ENCODE measurements at regions not wholly inside any gene's neighbourhood (a gene's known extent, or its start where the extent isn't known, plus 50 kb on each side); places are given as distances from the start of the nearest gene placed in this dataset.

GRCh38 chr18:60865801-60866200, 467.4 kb upstream of the CDH20 start:
- TF ChIP-seq CTCF (conservative IDR thresholded peaks at IDR 0.05; ENCODE audit: low read length): no peak
- H3K4me3 ChIP-seq (ENCODE audit: low read length): no peak overlapping the region
- no peak for DNase-seq (ENCODE audit: low read depth)

GRCh38 chr18:60870261-60871153, 462.7 kb upstream of the CDH20 start:
- no peak for TF ChIP-seq CTCF (conservative IDR thresholded peaks at IDR 0.05; ENCODE audit: low read length)
- no peak for DNase-seq (ENCODE audit: low read depth)

GRCh38 chr18:60872434-60872833, 460.8 kb upstream of the CDH20 start:
- no peak for TF ChIP-seq CTCF (conservative IDR thresholded peaks at IDR 0.05; ENCODE audit: low read length)
- DNase-seq (ENCODE audit: low read depth): no peak
- H3K4me3 ChIP-seq (ENCODE audit: low read length): no peak overlapping the region

More at GRCh38 chr18:60870261-60871153, 462.7 kb upstream of the CDH20 start:
- H3K4me3 ChIP-seq (ENCODE audit: low read length): no peak overlapping the region

- no peak overlapping the region for H3K4me3 ChIP-seq (ENCODE audit: low read length)
- TF ChIP-seq CTCF (conservative IDR thresholded peaks at IDR 0.05; ENCODE audit: low read length): no peak
- DNase-seq (ENCODE audit: low read depth): no peak
Measured at GRCh38 chr18:60873708-60874107, 459.5 kb upstream of the CDH20 start.

- H3K4me3 ChIP-seq (ENCODE audit: low read length): no peak overlapping the region
- no peak for DNase-seq (ENCODE audit: low read depth)
- TF ChIP-seq CTCF (conservative IDR thresholded peaks at IDR 0.05; ENCODE audit: low read length): no peak
Measured at GRCh38 chr18:60875957-60876507, 457.2 kb upstream of the CDH20 start.

- no peak for DNase-seq (ENCODE audit: low read depth)
- TF ChIP-seq CTCF (conservative IDR thresholded peaks at IDR 0.05; ENCODE audit: low read length): no peak
Measured at GRCh38 chr18:60880184-60880583, 453.0 kb upstream of the CDH20 start.

GRCh38 chr18:60883587-60883986, 449.6 kb upstream of the CDH20 start:
- DNase-seq (ENCODE audit: low read depth): no peak
- no peak for TF ChIP-seq CTCF (conservative IDR thresholded peaks at IDR 0.05; ENCODE audit: low read length)
- H3K4me3 ChIP-seq (ENCODE audit: low read length): no peak overlapping the region

More at GRCh38 chr18:60880184-60880583, 453.0 kb upstream of the CDH20 start:
- no peak overlapping the region for H3K4me3 ChIP-seq (ENCODE audit: low read length)
